HG02623 (cell line): ENCODE measurements at regions not wholly inside any gene's neighbourhood (a gene's known extent, or its start where the extent isn't known, plus 50 kb on each side); places are given as distances from the start of the nearest gene placed in this dataset.

Experiments
- ATAC-seq: cut with Tn5 transposase; IDR thresholded peaks from one replicate; pipeline ENCODE4 v1.9.1; 2021; ENCODE audit warnings: moderate library complexity; ENCODE audit not compliant: unreplicated experiment

GRCh38 chr20:24894488-24894887, 54.6 kb upstream of the CST7 start:
- no peak for ATAC-seq

DNA sequence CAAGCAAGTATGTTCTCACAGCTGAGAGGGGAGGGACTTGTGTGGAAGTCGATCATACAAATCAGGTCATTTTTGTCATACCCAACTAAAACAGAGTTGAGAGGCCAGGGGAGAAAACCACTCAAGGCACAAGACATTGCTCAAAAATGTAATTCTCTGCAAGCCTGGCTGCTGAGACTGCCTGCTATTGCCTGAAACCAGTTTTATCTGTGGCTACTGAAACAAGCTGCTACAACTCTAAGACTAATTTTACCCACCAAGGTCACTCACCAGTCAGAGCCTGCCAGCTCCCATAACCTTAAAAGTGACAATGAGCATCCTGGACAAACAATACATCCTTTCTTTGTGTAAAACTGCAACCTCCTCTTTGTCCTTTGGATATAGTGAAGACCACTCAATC, 54.1 kb upstream of the CST7 start:
- ATAC-seq: no peak

GRCh38 chr20:24895431-24895830, 53.6 kb upstream of the CST7 start:
- ATAC-seq: no peak

DNA sequence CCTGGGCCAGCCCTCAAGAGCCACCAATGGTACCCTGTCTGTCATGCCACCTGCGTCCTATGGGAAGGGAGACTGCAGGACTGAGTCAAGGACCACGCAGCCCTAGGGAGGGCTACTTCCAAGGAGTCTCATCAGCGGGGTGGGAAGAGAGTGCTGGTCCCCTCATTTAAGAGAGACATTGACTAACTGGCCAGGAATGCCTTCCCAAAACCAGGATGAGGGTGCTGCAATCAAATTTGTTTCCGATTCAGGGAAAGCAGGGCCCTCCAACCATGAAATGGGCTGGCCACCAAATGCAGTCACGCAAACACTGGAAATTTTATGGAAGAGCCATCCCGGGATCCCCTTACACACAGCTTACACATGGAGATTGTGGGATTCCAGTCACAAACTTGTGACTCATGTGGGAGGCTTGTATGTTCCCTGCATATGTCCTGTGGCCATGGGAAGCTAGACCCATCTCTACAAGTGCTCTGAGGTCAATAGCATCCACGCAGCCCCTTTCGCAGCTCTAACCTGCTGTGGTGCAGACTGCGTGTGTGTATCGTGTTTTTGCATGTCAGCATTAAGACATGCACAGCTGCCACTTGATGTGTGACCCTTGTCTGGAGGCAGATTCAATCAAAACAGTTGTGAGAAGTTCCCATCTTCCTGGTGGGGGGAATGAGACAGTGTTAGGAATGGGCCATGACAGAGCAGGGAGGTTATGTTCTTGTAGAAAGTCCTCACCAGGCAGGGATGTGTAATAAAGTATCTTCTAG, 53.0 kb upstream of the CST7 start:
- ATAC-seq: no peak

- ATAC-seq: no peak
Measured at GRCh38 chr20:24896984-24897383, 52.1 kb upstream of the CST7 start.

DNA sequence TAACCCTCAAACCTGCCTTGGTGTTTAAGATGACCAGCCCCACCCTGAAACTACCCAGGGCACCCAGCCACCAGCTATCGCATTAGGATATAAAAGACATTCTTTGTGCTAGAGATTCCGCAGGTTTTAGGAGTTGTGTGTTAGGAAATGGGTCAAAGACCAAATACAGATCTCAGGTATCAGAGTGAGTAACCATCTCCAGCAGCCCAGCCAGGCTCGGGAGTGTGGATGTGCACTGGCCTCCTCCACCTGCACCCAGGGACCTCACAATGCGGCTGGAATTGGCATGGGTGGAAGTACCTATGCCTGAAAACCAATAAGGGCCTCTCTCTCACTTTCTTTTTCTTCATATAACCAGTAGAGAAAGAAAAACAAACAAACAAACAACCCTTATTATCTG, 51.1 kb upstream of the CST7 start:
- ATAC-seq: no peak

DNA sequence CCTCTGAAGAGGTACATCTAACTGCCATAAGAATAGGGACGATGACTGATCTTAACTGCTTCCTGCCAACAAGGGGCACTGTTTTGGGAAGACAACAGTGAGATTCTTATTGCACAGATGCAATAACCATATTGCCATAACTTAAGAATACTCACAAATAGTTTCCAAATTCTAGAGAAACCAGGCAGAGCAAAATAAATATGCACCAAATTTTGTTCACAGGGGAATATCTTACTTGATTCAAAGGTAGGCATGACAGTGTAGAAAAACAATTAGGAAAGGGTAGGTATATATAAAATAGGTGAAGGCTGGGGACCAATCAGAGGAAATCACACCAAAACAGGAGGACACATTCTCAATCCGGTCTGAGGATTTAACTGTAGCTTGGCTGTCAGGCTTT, 49.9 kb upstream of the CST7 start:
- no peak for ATAC-seq
